ENCODE measurements at regions not wholly inside any gene's neighbourhood (a gene's known extent, or its start where the extent isn't known, plus 50 kb on each side); places are given as distances from the start of the nearest gene placed in this dataset.

DNA sequence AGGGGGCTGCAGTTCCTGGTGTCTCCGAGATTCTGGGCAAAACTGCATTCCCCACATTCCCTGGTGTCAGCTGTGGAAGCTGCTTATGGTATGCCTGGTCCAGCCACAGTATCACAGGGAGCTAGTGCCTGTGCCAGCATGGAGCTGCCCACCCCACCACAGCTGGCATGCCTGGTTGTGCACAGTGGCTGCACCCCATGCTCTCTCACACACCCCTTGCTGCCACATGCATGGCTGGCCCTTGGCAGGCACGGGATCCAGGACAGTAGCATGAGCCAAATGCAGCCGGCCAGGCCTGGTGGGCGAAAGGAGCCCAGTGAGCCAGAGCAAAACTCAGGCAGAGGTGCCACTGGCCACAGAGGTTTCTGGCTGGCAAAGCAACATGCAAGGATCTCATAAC lies 418.0 kb upstream of the SPOCK3 start:
- TF ChIP-seq, protein P1, sequence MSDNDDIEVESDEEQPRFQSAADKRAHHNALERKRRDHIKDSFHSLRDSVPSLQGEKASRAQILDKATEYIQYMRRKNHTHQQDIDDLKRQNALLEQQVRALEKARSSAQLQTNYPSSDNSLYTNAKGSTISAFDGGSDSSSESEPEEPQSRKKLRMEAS (IDR thresholded peaks at IDR 0.05): no peak
- TF ChIP-seq POLR2A (IDR thresholded peaks at IDR 0.05; ENCODE audit: low read length) (no peak), EP300 (IDR thresholded peaks at IDR 0.05) (no peak), BHLHE40 (IDR thresholded peaks at IDR 0.05; ENCODE audit: low read depth, low read length) (no peak), PHF8 (IDR thresholded peaks at IDR 0.05; ENCODE audit: borderline replicate concordance, low read depth) (no peak), MAFK (IDR thresholded peaks at IDR 0.05; ENCODE audit: partially characterized antibody) (no peak), ZFP36 (IDR thresholded peaks at IDR 0.05; ENCODE audit: borderline replicate concordance, partially characterized antibody) (no peak), CEBPB (IDR thresholded peaks at IDR 0.05) (no peak), CHD2 (IDR thresholded peaks at IDR 0.05; ENCODE audit: low read length, partially characterized antibody) (no peak), RFX5 (IDR thresholded peaks at IDR 0.05) (no peak)
- TF ChIP-seq, protein P2, sequence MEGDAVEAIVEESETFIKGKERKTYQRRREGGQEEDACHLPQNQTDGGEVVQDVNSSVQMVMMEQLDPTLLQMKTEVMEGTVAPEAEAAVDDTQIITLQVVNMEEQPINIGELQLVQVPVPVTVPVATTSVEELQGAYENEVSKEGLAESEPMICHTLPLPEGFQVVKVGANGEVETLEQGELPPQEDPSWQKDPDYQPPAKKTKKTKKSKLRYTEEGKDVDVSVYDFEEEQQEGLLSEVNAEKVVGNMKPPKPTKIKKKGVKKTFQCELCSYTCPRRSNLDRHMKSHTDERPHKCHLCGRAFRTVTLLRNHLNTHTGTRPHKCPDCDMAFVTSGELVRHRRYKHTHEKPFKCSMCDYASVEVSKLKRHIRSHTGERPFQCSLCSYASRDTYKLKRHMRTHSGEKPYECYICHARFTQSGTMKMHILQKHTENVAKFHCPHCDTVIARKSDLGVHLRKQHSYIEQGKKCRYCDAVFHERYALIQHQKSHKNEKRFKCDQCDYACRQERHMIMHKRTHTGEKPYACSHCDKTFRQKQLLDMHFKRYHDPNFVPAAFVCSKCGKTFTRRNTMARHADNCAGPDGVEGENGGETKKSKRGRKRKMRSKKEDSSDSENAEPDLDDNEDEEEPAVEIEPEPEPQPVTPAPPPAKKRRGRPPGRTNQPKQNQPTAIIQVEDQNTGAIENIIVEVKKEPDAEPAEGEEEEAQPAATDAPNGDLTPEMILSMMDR (IDR thresholded peaks at IDR 0.05): no peak

All from A549 (cell line).